ENCODE measurements at regions not wholly inside any gene's neighbourhood (a gene's known extent, or its start where the extent isn't known, plus 50 kb on each side); places are given as distances from the start of the nearest gene placed in this dataset.

DNA sequence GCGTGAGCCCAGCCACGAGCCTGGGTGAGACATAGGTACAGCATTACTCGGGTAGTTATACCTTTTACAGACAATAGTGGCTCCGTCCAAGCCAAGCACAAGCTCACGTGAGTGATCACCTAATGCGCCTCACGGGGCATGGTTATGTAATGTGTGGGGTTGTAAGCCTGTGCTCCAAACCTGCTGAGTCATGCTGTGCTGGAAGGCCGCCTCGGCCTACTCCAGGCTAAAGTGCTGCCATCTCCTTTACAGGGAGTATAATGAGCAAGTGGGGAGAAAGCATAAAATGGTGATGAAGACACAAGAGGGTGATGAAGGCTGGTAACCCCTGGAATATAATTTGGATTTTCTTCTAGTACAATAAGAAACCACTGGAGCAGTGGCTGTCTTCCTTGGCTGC, 175.8 kb upstream of the STT3B start:
- Histone ChIP-seq H3K36me3 (no peaks in the 10 kb centered on the region), H3K27ac (no peak overlapping the region), H3K4me1 (peaks cover 0 to 4% (median 0%) of the 10 kb centered on the region in 3 donors), H3K4me3 (no peak overlapping the region), H3K27me3 (no peaks in the 10 kb centered on the region), H3K9me3 (no peaks in the 10 kb centered on the region)
- ATAC-seq = no peak
- WGBS, 2 donors (ENCODE audit: low coverage in 1 of 2) = 76 to 84% methylated on average over 8 of the region's 9 CpGs
- no peak for TF ChIP-seq EP300 (IDR thresholded peaks at IDR 0.05)
- TF ChIP-seq POLR2AphosphoS5 (IDR thresholded peaks at IDR 0.05) = no peak
- TF ChIP-seq, protein P1, sequence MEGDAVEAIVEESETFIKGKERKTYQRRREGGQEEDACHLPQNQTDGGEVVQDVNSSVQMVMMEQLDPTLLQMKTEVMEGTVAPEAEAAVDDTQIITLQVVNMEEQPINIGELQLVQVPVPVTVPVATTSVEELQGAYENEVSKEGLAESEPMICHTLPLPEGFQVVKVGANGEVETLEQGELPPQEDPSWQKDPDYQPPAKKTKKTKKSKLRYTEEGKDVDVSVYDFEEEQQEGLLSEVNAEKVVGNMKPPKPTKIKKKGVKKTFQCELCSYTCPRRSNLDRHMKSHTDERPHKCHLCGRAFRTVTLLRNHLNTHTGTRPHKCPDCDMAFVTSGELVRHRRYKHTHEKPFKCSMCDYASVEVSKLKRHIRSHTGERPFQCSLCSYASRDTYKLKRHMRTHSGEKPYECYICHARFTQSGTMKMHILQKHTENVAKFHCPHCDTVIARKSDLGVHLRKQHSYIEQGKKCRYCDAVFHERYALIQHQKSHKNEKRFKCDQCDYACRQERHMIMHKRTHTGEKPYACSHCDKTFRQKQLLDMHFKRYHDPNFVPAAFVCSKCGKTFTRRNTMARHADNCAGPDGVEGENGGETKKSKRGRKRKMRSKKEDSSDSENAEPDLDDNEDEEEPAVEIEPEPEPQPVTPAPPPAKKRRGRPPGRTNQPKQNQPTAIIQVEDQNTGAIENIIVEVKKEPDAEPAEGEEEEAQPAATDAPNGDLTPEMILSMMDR (IDR thresholded peaks at IDR 0.05) = no peak
- TF ChIP-seq POLR2A (IDR thresholded peaks at IDR 0.05) = no peak

DNA sequence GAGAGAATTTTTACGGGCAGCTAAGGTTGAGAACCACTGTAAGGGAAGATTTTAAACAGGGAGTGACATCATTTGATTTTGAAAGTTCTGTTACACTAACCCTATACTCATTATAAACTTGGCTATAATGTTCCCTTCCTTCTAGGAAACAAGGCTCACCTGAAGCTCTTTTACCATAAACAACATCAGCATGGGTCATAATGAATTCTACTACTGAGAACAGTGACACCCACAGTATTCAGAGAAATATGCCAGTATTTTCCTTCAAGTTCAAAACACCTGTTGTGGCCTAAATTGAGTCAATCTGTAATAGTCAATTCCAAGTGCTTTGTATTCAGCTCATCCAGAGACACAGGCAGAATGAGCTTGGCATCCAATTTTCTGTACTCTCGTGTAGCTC, 175.3 kb upstream of the STT3B start:
- WGBS, 2 donors (ENCODE audit: low coverage in 1 of 2) = 92 to 96% methylated on average over 2 of the region's 2 CpGs
- TF ChIP-seq, protein P1 (IDR thresholded peaks at IDR 0.05) = no peak
- no peak for TF ChIP-seq POLR2AphosphoS5 (IDR thresholded peaks at IDR 0.05)
- TF ChIP-seq EP300 (IDR thresholded peaks at IDR 0.05) = no peak
- TF ChIP-seq POLR2A (IDR thresholded peaks at IDR 0.05) = no peak
- H3K9me3 ChIP-seq = no peaks in the 10 kb centered on the region
- H3K36me3 ChIP-seq = no peaks in the 10 kb centered on the region
- no peaks in the 10 kb centered on the region for H3K27me3 ChIP-seq
- no peak overlapping the region for H3K4me3 ChIP-seq
- ATAC-seq = no peak
- peaks cover 0 to 4% (median 0%) of the 10 kb centered on the region in 3 donors for H3K4me1 ChIP-seq
- no peak overlapping the region for H3K27ac ChIP-seq

DNA sequence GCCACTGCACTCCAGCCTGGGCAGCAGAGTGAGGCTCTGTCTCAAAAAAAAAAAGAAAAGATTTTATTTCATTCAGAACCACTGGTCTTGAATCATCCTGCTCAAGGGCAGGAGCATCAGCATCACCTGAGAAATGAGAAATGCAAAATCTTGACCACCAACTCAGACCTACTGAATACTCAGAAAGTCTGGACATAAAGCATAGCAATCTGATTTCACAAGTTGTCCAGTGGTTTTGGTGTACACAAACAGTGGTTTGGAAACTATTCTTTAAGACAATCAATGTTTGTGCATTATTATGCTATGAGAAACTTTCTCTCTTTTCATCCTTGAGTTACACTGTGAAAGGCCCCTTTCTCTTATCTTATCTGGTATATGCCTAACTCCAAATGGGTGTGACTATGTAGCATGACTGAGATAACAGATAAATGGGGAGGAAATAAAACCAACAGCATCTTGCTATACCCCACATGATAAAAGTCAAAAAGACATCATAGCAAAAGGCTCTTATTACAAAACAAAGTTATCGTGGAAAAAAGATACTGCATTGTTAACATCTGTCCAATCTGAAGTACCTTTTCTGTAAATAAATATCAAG, 174.2 kb upstream of the STT3B start:
- Histone ChIP-seq H3K36me3 (no peaks in the 10 kb centered on the region), H3K4me1 (peaks cover 0 to 4% (median 0%) of the 10 kb centered on the region in 3 donors), H3K27me3 (no peaks in the 10 kb centered on the region), H3K4me3 (no peak overlapping the region), H3K9me3 (no peaks in the 10 kb centered on the region), H3K27ac (no peak overlapping the region)
- no peak for ATAC-seq
- TF ChIP-seq POLR2A (IDR thresholded peaks at IDR 0.05) (no peak), POLR2AphosphoS5 (IDR thresholded peaks at IDR 0.05) (no peak), EP300 (IDR thresholded peaks at IDR 0.05) (no peak)
- TF ChIP-seq, protein P1 (IDR thresholded peaks at IDR 0.05) = no peak
- 91 to 94% methylated on average over 1 of the region's 1 CpG for WGBS, 2 donors (ENCODE audit: low coverage in 1 of 2)

DNA sequence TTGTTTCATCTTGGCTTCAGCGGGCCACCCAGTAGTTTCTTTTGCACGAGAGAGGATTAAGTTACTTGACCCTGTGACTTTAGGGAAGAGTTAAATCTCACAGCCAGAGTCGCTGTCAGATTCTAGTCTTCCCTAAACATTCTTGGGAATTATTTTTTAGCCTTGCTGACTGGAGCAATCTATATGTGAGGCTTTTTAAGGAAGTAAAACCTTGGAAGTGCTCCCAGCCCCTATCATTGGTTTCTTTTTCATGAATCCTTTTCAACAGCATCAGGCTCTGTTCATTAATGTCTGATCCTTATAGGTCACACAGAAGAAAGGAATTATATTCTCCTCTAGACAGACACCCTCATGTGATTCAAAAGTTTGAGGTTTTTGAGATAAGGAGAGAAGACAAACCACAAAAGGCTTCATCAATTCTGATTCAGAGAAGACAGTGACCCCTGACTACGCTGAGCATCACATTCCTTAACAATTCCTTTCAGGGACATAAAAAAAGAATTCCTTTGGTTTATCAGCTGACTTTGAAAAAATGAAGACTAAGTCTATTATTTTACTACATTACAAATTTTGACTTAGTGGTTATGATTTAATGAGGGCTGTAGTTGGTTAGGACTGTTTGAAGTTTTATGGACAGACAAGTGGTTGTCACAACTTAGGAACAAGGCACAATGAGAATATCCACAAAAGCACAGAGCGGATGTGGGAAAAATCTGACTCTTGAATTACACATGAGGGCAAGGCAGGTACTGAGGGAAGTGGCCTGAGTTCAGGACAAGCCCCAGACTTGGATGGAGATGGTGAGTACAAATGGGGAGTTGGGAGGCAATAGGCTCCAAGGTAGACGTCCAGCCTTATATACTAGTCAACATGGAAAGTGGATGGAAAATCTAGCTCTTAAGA, 171.1 kb upstream of the STT3B start:
- Histone ChIP-seq H3K27ac (no peak overlapping the region), H3K4me3 (no peak overlapping the region), H3K27me3 (no peaks in the 10 kb centered on the region), H3K36me3 (no peaks in the 10 kb centered on the region), H3K4me1 (peaks cover 0 to 4% (median 0%) of the 10 kb centered on the region in 3 donors), H3K9me3 (no peaks in the 10 kb centered on the region)
- 56 to 62% methylated on average over 2 to 6 of the region's 6 CpGs for WGBS, 2 donors (ENCODE audit: low coverage in 1 of 2)
- TF ChIP-seq POLR2AphosphoS5 (IDR thresholded peaks at IDR 0.05) = no peak
- TF ChIP-seq POLR2A (IDR thresholded peaks at IDR 0.05) = no peak
- TF ChIP-seq, protein P1 (IDR thresholded peaks at IDR 0.05) = no peak
- TF ChIP-seq EP300 (IDR thresholded peaks at IDR 0.05) = no peak
- ATAC-seq = no peak
